GM18511 (cell line): ENCODE measurements at regions not wholly inside any gene's neighbourhood (a gene's known extent, or its start where the extent isn't known, plus 50 kb on each side); places are given as distances from the start of the nearest gene placed in this dataset.
A peak's percentile ranks its signal among the peaks of the same experiment; 100 is the strongest.

Source experiments
- ATAC-seq: cut with Tn5 transposase; IDR thresholded peaks from one replicate; pipeline ENCODE4 v1.9.1; 2021; ENCODE audit warnings: mild to moderate bottlenecking, moderate library complexity; ENCODE audit not compliant: unreplicated experiment

- ATAC-seq, result peak; percentile 68
Measured at GRCh38 chrX:39891781-39892180, 206.0 kb downstream of the BCOR start.

GRCh38 chrX:39893417-39894338 is 204.1 kb downstream of the BCOR start:
- ATAC-seq, result no peak

- ATAC-seq, result no peak
Measured at GRCh38 chrX:39894683-39895082, 203.1 kb downstream of the BCOR start.

GRCh38 chrX:39895218-39896110 is 202.3 kb downstream of the BCOR start:
- no peak for ATAC-seq

GRCh38 chrX:39896951-39897740 is 200.6 kb downstream of the BCOR start:
- no peak for ATAC-seq

- no peak for ATAC-seq
Measured at GRCh38 chrX:39897741-39898097, 200.0 kb downstream of the BCOR start.

GRCh38 chrX:39898147-39898546 is 199.6 kb downstream of the BCOR start:
- ATAC-seq, result no peak

- no peak for ATAC-seq
Measured at GRCh38 chrX:39899059-39899458, 198.7 kb downstream of the BCOR start.

GRCh38 chrX:39899856-39900776 is 197.6 kb downstream of the BCOR start:
- ATAC-seq, result no peak

- no peak for ATAC-seq
Measured at GRCh38 chrX:39900777-39901170, 197.0 kb downstream of the BCOR start.

- no peak for ATAC-seq
Measured at GRCh38 chrX:39903343-39903742, 194.4 kb downstream of the BCOR start.

GRCh38 chrX:39903937-39904336 is 193.8 kb downstream of the BCOR start:
- ATAC-seq, result no peak

- no peak for ATAC-seq
Measured at GRCh38 chrX:39904816-39905537, 192.8 kb downstream of the BCOR start.

GRCh38 chrX:39905538-39905891 is 192.2 kb downstream of the BCOR start:
- no peak for ATAC-seq

- no peak for ATAC-seq
Measured at GRCh38 chrX:39905946-39906345, 191.8 kb downstream of the BCOR start.

GRCh38 chrX:39907964-39908661 is 189.6 kb downstream of the BCOR start:
- ATAC-seq, result no peak

- ATAC-seq, result no peak
Measured at GRCh38 chrX:39909996-39910395, 187.8 kb downstream of the BCOR start.

GRCh38 chrX:39910651-39911050 is 187.1 kb downstream of the BCOR start:
- ATAC-seq, result no peak
